SKM-1 treated with dmso at 0.1 percent for 144 hours (cell line): ENCODE measurements at regions not wholly inside any gene's neighbourhood (a gene's known extent, or its start where the extent isn't known, plus 50 kb on each side); places are given as distances from the start of the nearest gene placed in this dataset.
"Not testable (repeated sequence)": the region's sequence is repeated elsewhere in the genome, so short reads cannot be mapped to it uniquely, and the experiment has no call there.

Experiments
- DNase-seq: peaks from one replicate; lab custom pipeline; 2025; ENCODE audit not compliant: unreplicated experiment; lab: John Stamatoyannopoulos, UW

DNA sequence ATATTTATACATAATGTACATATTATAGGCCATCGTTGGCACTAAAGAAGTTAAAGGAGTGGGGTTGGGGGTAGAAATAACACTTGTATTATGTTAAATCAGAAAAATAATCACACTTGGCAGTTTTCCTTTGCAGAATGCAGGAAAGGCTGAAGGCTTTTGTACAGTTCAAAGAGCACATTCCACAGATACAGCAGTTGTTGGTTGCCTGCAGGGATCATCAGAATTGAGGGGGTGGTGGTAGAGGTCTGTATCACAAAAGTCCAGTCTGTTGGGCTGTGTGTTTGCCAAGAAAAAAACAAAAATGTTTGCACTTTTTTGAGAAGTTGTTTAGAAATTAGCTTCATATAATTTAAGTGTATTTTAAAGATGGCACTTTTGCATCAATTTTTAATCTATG, 231.8 kb upstream of the FOXP2 start:
- DNase-seq, result no peak

DNA sequence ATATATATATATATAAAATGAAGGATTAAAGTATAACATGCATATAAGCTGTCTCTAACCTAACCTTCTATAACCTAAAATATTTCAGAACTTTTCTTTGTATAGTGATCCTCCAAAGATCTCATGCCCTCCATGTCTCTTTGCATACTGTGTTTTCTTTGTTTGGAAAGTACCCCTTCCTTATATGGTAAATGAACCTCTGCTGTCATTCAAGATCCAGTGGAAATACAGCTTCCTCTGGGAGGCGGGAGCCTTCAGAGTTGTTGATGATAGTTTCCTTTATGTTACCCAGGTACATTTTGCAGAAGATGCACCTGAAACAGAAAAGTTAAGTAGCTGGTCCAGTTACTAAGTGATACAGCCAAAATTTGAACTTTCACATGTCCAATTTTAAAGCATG, 233.3 kb upstream of the FOXP2 start:
- DNase-seq, result no peak

DNA sequence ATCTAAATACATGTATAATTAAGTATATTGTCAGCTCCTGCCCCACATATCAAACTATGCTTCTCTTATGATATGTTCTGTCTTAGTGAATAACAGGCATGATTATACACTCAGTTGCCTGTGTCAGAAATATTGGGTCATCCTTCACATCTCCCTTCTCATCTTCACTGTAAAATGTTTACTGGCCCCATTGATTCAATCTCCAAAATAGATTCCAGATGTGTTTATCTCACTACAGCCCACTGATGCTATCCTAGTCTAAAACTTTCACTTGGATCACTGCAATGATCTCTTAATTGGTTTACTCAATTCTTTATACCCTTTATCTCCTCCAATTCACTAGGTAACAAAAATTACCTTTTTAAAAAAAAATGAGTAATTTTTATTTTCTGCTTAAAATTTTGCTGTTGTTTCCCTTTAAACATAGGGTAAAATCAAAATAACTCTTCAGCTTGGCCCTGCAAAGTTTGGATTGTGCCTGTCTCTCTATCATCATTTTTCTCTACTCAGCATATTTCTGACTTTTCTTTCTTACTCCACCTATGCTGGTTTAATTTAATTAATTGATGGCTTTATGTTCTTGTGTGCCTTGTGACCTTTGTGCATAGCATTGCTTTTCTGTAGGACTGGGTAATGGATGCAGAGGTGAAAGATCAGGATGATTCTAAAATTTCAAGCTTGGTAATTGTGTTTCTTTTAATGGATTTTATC, 233.9 kb upstream of the FOXP2 start:
- DNase-seq, result no peak

DNA sequence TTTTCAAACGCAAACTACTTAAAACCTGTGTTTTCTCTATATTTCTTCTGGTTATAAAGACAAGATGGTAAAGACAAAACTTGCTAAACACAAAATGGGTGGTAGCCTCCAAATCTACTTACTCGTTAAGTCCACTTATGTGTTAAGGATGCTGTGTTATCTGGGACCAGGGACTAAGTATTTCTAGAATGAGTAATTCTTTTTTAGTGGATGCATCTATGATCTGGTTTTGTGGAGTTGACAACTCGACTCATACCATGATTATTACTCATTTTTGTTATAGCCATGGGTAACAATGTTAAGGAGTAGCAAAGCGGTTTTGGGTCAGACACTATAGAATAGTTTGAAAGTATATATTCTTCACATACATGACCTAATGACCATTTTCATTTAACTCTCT, 239.5 kb upstream of the FOXP2 start:
- no peak for DNase-seq

DNA sequence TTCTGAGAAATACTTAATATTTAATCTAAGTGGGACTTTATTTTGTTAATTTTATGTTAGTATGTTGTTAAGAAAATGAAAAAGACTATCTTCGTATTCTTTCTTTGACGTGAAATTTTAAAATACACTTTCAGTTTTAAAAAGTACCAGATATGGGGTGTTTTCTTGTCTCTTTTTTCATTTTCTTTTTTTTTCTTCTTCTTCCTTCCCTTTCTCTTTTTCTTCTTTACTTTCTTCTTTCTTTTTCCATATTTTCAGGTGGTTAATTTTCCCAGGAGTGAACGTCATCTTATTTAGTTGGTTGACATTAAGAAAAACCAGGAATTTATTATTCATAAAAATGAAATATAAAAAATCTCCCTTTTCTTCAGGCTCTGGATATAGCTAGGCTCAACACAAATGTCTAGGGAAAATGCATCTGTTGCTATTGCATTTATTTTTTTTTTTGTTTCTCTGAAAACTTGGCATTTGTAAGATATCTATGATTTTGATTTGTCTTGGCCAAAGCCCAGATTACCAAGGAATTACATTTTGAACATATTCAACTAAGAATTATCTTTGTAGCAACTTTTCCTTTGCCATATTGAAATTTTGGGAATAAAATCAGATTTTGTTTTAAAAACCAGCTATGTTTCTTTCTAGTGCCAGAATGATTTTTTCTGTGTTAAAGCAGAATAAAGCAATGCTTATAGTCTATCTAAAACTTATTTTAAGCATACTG, 241.3 kb upstream of the FOXP2 start:
- no peak for DNase-seq

DNA sequence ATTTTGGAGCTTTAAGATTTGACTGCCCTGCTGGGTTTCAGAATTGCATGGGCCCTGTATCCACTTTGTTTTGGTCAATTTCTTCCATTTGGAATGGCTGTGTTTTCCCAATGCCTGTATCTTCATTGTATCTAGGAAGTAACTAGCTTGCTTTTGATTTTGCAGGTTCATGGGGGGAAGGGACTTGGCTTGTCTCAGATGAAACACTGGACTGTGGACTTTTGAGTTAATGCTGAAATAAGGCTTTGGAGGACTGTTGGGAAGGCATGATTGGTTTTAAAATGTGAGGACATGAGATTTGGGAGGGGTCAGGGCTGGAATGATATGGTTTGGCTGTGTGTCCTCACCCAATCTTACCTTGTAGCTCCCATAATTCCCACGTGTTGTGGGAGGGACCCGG, 245.2 kb upstream of the FOXP2 start:
- not testable (repeated sequence) for DNase-seq

DNA sequence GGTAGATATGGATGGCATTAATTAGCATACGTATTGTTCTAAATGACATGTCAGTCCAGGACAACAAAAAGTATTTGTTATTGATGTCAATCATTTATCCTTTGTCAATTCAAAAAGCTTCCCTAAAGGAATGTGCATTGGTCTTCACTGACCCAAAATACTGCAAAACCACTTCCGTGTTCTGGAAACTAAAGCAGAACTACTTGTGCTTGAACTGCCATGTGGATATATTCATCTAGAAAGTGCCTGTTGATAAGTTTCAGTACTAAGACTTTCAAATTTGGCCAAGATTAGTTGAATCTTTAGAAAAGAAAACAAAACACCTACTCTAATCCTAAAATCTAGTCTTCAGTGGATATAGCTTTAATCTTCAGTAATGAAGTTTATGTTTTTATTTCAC, 242.1 kb upstream of the PPP1R3A start:
- DNase-seq, result no peak

DNA sequence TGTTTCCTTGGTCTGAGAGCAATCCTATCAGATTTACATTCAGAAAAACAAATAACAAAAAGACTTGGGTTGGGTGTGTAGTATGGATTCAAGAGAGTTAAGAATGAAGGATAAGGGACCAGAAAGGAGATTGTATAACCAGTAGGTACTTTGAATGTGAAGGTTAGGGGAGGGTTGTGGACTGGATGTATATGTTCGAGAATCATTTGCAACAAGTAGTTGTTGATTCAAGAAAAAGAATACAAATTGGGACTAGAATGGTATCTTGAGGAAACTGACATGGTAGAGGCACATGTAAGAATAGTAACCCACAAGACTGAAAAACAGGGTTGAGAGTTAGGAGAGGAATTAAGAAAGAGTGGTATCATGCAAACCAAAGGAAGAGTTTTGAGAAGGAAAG, 240.0 kb upstream of the PPP1R3A start:
- no peak for DNase-seq

DNA sequence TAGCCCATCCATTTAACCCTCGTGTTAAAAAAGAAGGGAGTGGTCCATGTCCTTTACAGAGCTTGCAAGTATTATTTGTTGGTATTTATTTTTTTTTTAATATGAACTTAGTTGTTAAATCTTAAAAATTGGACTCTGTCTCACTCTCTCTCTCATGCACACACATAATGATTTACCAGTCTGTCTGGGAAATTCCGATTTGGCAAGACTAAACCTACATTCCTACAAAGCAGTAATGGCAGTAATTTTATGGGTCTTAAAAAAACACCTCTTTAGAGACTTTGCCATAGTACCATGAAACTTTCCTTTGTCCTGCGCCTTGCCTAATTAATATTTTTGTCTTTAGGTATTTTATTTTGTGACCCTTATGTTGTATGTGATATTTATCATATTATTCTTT, 239.5 kb upstream of the PPP1R3A start:
- DNase-seq, result no peak

DNA sequence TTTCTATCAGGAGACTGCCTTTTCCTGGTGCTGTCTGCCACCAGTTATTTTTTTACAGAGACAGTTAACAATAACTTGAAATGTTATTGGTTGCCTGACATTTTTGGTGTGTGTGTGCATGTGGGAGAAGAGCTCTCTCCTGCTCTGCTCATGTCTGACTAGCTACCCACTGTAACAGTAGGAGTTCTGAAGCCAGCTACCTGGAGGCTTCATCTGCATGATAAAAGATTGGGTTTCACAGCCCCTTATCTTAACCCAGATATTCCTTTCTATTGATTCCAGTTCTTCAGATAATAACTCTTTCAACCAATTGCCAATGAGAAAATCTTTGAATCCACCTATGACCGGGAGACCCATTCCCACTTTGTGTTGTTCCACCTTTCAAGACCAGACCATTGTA, 237.4 kb upstream of the PPP1R3A start:
- no peak for DNase-seq

DNA sequence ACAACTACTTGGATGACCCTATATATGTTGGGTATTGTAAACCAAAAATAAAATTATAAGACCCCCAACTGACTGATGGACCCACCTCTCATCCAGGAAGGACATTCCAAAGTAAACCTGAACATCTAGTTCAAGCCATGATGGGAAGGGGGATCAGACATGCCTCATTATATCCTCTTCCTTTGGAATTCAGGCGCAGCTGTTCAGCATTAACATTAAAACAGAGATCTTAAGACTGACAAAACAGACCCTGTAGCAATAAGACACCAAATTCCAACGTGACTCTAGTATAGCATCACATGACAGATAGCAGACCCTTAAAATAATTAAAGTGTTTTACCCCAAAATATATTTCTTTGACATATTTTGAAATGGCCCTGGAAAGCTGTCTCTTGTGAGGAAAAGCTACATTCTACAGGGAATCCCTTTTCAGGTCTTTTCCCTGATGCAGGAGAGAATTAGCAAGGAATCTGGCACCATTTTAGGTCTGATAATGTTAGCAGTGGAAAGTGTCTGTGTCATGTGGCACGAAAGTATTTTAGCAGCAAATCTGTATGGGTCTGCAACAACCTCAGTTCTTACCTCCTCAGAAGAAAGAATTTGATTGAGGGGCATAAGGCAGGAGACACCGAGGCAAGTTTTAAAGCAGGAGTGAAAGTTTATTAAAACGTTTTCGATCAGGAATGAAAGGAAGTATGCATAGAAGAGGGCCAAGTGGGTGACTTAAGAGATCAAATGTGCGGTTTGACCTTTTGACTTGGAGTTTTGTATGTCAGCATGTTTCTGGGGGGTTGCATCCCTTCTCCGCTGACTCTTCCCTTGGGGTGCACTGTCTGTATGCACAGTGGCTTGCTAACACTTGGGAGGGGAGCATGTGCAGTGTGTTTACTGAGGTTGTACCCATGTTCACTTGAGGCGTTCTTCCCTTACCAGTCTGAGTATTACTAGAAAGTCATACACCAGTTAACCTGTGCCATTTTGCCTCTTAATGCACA, 236.6 kb upstream of the PPP1R3A start:
- DNase-seq, result no peak

DNA sequence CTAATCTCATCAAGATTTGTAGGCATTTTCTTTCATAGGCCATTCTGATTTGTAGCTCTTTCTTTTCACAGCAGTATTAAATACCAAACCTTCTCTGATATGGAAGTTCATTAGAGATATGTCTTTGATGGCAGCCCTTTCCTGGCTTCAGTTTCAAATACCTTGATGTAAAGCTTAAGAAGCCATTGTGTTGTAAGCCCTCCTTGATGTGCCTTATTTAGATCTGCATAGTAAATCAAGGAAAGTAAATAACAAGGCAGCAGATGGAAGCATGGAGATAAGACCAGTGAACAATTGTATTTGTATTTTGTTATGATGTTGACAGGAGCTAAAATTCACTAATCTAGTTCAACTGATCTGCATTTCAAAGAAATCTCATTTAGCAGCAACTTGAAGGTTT, 234.9 kb upstream of the PPP1R3A start:
- no peak for DNase-seq

DNA sequence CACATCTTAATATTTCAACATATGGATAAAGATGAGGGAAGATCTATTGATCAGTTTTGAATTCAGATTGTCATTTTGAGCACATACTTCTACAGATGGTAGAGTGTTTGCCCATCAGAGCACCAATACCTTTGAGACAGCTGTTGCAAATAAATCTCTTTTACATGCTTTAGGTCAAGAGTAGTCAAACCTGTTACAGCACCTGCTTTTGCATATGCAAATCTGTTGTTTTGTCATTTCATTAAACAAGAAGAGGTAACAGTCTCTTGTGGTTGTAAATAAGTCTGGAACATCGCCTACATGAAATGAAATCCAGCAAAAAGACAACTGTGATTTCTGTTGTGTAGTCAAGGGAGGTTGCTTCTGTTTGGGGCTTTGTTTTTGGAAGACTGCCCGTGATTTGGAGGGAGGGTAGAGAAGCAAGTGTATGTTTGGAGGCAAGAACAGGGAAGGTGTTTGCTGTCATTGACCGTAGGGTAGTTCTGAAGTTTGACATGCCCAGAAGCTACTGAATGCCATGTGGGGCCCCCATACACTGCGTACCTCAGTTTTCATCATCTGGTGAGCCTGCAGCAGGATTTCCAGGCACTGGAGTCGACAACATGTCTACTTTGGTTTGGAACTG, 233.6 kb upstream of the PPP1R3A start:
- no peak for DNase-seq

DNA sequence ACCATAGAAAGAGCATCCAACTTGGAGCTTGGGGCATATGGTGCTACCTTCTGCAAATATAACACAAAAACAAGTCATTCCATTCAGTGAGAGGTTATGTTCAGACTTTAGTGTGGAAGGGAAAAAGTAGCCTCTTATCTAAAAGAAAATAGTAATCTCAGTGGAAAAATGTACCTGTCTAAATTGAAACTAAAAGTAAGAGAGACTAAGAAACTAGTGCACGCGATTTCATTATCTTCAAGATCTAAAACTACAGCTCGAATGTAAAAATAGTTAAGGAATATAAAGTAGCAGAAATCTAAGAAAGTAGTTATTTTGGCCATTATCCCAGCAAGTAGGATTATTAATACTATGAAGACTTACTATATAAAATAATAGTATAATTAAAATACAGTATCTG, 233.0 kb upstream of the PPP1R3A start:
- no peak for DNase-seq

DNA sequence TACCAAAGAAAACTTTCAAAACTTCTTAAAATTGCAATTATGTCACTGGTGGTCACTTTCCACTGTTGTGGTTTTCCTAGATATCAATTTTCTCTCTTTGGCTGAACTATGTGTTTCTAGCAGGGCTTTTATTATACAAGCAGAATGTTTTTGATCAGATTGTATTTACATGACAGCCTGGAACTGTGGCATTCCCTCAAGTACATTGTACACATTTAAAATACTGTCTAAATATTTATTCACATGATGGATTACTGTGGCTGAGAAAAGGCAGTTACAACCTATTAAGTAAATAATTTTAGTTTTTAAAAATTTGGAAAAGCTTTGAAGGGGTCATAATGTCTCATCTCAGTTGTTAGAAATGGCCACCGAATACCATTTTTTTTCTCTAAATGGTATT, 231.9 kb upstream of the PPP1R3A start:
- DNase-seq, result no peak

DNA sequence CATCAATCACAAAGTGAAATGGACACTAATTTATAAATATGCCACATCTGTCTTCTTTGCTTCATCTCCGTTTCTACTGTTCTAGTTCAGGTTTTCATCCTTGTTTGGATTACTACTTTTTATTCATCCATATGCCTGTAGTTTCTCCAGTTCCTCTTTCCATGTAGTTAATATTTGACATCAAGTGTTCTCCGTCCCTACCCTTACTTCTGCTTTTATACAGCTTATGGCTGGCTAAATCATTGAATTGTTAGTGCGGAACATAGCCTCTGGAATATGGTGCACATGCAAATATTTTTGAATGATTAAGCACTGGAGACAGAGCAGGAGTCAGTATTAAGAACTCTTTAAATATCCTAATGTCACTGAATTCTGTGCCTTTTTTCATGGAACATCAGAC, 230.0 kb upstream of the PPP1R3A start:
- peak; percentile 56 for DNase-seq

DNA sequence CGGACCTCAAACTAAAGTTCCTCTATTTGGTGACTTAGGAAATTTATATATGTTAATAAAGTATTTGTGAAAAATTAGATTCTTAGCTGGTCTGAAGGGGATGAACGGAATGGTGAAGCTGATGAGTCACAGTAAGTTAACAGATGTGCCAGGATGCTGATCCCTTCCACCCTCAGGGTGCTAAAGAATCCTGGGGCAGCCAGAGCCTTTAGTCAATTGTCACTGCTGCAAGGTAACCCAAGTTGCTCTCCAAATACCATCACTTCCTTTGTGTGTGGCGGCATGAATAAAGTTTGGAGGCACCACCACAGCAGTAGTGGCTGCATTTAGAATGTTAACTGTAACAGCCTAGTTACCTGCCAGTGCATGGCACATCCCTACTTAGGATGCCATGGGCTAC, 222.6 kb upstream of the PPP1R3A start:
- no peak for DNase-seq

DNA sequence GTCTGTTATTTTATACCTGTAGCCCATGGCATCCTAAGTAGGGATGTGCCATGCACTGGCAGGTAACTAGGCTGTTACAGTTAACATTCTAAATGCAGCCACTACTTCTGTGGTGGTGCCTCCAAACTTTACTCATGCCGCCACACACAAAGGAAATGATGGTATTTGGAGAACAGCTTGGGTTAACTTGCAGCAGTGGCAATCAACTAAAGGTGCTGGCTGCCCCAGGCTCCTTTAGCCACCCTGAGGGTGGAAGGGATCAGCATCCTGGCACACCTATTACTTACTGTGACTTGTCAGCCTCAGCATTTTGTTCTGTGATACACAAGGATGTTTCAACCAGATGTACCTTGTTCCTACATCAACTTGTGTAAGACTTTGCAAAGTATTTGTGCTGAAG, 221.8 kb upstream of the PPP1R3A start:
- DNase-seq, result no peak

DNA sequence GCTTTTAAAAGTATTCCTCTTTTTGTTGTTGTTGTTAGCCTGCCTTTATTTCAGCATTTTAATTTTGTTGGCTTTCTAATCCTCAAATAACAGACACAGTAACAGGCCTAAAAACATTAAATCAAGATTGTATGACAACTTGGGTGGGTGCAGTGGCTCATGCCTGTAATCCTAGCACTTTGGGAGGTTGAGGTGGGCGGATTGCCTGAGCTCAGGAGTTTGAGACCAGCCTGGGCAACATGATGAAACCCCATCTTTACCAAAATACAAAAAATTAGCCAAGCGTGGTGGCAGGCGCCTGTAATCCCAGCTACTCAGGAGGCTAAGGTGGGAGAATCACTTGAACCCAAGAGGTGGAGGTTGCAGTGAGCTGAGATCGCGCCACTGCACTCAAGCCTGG, 220.9 kb upstream of the PPP1R3A start:
- not testable (repeated sequence) for DNase-seq

DNA sequence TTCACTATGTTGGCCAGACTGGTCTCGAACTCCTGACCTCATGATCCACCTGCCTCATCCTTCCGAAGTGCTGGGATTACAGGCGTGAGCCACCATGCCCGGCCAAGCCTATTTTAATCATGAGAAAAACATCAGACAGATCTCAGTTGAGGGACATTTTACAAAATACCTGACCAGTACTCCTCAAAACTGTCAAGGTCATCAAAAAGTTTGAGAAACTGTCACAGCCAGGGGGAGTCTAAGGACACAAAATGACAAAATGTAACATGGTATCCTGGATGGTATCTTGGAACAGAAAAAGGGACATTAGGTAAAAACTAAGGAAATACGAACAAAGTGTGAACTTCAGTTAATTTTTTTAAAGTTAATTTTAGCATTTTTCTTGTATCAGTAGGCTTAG, 219.8 kb upstream of the PPP1R3A start:
- no peak for DNase-seq

DNA sequence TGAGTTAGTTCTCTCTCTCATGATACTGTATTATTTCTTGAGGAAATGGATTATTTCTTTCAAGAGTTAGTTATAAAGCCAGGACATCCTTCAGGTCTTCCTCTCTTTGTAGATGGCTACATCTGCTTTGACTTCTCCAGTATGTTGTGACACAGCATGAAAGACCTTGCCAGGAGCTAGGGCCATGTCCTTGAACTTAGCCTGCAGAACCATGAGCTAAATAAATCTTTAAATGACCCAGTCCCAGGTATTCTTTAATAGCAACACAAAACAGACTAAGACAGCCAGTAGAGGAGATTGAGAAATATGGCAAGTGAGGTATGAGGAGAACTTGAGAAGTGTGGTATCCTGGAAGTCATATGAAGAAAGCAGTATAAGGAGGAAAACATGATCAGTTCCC, 214.9 kb upstream of the PPP1R3A start:
- DNase-seq, result no peak
